KOPT-K1 (cell line): ENCODE measurements at regions not wholly inside any gene's neighbourhood (a gene's known extent, or its start where the extent isn't known, plus 50 kb on each side); places are given as distances from the start of the nearest gene placed in this dataset.

Experiments
- H3K27ac ChIP-seq: fragments of 200-600 bp; sonication (generic); 2 replicates; pipeline ENCODE4 v1.5.1; 2016; ENCODE audit warnings: antibody characterized with exemption, mild to moderate bottlenecking, low read depth, low read length; ENCODE audit not compliant: poor library complexity, severe bottlenecking
- H3K36me3 ChIP-seq: fragments of 200-600 bp; sonication (generic); 2 replicates; pipeline ENCODE4 v1.5.1; 2017; ENCODE audit warnings: antibody characterized with exemption, mild to moderate bottlenecking, low read length, moderate library complexity; ENCODE audit not compliant: insufficient read depth
- H3K9me3 ChIP-seq: fragments of 200-600 bp; sonication (generic); 2 replicates; pipeline ENCODE4 v1.5.1; 2017; ENCODE audit warnings: antibody characterized with exemption, low read length, mild to moderate bottlenecking; ENCODE audit not compliant: insufficient read depth, poor library complexity, severe bottlenecking

DNA sequence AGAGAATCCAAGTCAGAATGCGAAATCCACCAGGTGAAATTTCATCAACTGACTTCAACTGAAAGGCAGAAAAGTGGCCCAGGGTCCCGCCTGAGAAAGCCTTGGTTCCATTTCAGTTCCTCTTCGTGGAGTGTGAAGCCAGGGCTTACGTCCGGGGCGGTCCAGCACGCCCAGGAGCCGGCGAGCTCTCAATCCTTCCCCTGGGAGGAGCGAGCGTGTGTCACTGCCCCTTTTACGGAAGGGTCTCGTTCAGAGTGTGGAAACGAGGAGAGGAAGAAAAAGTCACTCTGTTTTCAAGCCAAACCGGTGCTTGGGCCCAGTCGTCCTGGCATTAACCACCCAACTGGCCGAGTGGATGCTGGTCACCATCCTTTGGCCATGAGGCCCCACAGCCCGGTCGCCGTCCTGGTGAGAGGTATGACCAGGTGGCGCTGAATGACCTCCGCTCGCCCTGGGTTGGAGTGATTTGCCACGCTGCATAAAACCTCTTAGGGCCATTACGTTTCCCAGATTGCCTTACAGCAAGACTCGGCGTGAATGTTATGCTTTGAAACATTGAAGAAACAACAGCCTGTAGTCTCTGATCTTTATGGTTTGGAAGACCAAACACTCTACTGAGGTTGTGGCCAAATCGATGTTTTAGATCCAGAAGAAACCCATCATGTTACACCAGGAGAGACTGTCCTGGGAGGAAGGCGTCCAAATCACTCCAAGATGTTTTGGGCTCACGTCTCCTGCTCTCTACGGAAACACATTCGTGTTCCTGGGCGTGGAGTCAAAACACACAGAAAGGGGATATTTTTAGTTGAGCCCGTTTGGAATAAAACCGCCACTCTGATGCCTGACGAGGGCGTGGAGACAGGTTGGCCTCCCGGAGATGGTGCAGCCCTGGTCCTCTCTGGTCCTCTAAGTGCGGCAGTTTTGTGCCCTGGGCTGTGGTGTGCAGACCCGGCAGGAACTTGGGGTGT is 93.6 kb upstream of the ACTRT2 start:
- Histone ChIP-seq H3K36me3 (no peaks in the 10 kb centered on the region), H3K9me3 (no peaks in the 10 kb centered on the region), H3K27ac (no peak overlapping the region)

DNA sequence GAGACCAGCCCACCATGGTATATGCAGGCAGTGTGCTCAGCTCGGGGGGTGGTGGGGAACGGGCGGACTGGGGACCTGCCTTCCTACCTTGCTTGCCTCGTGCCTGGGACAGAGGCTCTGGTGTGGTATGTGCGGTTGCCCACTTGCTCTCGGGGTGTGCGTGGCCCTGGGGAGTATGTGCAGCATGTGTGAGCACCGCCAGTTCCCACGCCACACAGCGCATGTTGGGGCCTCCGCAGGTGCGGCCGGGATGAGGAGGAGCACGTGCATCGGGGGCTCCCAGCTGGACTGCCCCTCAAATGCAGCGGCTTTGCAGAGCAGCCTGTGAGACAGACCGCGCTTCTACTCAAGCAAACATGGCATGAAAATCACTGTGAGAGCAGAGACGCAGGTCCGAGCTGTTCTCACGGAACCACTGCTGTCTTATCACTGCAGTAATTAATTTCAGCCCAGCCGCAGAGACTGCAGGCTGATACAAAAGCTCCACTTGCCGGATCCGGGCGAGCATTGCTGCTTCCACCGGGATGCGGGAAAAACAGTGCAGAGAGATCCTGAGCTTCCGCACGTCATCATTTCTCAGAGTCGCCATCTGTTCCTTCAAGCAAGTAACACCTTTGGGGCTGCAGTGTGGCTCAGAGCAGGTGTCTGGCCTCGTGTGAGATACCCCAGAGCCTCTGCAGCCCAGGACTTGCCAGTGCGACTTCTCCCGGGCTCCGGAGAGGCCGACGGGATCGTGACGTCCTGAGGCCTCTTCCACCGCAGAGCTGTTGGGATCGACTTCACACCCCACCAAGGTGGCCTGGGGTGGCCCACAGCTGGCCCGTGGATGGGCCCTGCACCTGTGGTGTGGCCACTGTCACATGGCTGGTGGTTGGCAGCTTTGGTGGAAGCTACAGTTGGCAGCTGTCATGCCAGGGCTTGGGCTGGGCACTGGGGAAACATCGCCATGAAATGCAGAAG is 92.6 kb upstream of the ACTRT2 start:
- no peaks in the 10 kb centered on the region for H3K9me3 ChIP-seq
- H3K36me3 ChIP-seq = no peaks in the 10 kb centered on the region
- no peak overlapping the region for H3K27ac ChIP-seq

DNA sequence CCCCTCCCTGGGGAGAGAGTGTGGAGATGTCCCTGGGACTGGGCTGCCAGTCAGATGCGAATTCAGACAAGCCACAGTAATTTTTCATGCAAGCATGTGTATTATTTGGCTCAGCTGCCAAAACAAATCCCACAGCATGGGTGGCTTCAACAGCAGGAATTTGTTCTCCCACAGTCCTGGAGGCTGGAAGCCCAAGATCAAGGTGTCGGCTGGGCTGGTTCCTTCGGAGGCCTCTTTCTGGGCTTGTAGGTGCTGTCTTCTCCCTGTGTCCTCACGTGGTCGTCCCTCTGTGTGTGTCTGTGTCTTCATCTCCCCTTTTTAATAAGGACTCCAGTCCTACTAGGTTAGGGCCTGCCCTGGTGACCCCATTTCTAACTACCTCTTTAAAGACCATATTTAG is 91.9 kb upstream of the ACTRT2 start:
- Histone ChIP-seq H3K9me3 (no peaks in the 10 kb centered on the region), H3K36me3 (no peaks in the 10 kb centered on the region), H3K27ac (no peak overlapping the region)

DNA sequence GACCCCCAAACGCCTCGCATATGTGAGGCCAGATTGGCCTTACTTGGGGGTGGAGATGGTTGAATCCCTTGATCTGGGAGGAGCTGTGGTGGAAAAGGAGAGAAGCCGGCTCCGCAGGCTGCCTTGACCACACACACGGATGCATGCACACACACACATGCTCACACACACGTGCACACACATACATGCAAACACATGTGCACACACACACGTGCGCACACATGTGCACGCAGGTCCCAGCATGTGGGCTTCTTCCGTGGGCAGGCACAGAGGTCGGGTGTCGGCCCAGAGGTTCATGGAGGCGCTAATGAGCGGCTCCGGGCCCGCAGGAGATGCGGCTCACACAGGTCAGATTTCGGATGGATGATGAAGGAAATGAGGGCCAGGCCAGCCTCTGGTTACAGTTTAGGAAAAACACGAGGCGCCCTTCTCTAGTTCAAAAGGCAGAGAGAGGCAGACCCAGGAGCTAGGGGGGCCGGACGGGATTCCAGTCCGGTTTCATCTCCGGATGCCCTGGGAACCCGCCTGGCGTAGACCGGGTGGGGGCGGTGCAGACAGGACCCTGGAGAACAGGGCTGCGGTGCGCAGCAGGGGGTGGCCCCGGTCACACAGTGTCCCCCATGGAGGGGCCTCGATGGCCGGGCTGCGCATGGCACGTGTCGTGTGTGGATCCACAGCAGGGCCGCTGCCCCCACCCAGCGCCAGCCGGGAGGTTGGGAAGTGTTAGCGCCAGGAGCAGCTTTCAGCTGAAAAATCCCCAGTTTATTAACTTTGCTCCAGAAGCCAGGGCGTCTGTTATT is 91.1 kb upstream of the ACTRT2 start:
- Histone ChIP-seq H3K27ac (no peak overlapping the region), H3K36me3 (no peaks in the 10 kb centered on the region), H3K9me3 (no peaks in the 10 kb centered on the region)

DNA sequence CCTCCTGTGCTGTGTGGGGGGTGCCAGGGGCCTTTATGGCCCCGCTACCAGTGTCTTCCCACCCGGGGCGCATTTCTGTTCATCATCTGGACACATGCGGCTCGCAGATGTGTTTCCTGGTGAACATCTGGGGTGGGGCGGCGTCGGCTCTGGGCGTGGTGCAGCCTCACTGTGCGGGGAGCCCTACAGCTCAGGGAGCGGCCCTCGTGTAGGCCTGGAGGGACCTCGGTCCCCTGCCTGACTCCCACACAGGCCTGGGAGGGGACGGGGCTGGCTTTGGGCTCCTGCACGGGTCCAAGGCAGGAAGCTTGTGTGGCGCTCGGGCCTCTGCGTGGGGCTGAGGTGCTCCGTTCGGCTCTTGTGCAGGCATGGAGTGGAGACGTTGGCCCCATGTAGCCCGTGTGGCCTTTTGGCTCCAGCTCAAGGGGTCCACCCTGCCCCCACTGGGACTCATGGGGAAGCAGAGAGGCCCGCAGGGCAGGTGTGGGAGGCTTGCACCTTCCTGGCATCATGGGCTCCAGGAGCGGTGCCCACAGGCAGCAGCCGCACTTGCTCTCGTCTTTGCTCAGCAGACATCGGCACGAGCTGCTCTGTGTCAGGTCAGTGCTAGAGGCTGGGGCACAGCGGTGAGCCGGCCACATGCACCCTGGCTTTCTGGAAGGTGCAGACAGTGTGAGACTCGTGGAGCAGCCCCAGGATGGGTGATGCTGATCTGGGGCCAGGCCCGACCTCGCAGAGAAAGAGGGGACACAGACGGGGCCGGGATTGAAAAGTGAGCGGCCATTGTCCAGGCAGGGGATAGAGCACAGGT is 90.1 kb upstream of the ACTRT2 start:
- H3K27ac ChIP-seq = no peak overlapping the region
- no peaks in the 10 kb centered on the region for H3K9me3 ChIP-seq
- no peaks in the 10 kb centered on the region for H3K36me3 ChIP-seq

DNA sequence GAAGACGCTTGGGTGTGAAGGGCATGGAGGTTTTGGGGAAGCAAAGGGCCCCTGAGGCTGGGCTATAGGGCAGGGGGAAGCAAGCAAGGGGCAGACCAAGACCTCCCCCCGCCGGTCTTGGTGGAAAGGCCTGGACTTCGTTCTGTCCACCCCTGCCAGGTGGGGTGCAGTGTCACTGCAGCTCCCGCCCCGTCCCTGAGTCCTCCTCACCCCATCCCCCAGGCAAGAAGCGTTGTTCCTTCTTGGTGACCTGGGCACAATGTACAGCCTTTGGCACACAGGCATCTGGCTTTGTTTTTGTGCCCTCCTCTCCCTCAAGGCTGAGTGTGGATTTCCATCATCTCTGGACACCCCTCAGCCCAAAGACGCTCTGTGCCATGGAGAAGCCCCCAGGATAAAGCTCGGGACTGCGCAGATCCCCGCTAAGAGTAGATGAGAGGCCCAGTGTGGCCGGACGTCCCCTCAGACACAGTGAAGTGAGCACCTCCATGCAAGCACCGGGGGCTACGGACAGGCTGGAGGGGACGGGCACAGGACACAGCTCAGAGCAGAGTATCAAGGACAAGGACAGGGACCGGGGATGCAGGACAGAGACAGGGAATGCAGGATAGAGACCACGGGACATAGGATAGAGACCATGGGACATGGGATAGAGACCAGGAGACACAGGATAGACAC is 89.4 kb upstream of the ACTRT2 start:
- H3K9me3 ChIP-seq = no peaks in the 10 kb centered on the region
- no peak overlapping the region for H3K27ac ChIP-seq
- no peaks in the 10 kb centered on the region for H3K36me3 ChIP-seq

DNA sequence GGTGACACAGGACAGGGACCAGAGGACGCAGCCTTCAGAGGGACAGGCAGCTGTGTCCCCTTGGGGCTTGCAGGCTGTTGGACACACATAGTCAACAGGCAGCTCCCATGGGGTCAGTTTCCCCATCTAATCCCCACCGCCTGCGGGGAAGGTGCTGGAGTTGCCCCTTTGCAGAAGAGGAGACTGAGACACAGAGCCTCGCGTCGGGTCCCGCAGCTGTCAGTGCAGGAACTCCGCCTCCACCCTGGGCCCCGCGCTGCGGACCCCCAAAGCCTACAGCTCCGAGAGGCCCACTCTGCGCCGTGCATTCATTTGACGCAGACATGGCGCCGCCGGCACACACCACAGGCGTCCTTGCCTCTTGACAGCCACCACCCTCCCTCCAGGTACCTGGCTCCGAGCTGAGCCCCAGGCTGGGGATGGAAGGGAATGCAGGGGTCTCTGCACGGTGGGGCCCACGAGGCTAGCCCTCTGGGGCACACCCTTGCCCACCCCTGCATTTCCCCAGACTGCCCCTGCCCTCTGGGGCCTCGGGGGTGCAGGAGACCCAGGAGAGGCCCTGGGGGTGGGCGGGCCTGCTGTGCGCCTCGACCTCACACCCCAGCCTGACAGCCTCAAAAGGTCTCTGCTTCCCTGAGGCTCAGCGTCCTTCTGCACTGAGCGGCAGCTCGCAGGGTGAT is 88.5 kb upstream of the ACTRT2 start:
- Histone ChIP-seq H3K9me3 (no peaks in the 10 kb centered on the region), H3K36me3 (no peaks in the 10 kb centered on the region), H3K27ac (no peak overlapping the region)

DNA sequence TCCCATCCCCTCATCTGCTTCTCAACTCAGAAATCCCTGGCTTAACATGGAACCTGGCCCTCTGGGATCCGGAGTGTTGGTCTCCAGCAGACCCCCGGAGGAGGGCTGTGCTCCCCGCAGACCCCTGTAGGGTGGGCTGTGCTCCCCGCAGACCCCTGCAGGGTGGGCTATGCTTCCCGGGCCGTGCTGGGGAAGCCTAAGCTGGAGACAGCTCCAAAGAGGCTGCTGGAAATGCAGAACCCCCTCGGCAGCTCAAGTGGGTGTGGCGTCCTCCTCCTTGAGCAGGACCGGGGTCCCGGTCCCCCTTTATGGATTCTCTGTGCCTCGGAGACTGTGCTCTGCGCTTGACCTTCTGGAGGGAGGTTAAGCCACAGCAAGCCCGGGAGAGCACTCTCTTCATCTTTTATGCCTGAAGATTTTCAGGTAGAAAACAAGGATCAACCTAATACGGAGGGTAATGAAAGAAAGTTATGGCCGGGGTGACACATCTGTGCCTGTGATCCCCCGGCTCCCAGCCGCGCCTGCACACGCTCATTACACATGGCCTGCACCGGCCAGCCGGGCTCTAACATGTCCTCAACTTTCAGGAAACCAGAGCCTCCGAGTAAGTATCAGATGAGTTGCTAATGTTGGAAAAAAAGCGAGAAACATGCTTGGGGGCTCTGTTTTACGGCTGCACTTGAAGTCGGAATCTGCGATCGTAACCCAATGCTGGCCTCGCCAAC is 87.7 kb upstream of the ACTRT2 start:
- Histone ChIP-seq H3K9me3 (no peaks in the 10 kb centered on the region), H3K36me3 (no peaks in the 10 kb centered on the region), H3K27ac (no peak overlapping the region)

DNA sequence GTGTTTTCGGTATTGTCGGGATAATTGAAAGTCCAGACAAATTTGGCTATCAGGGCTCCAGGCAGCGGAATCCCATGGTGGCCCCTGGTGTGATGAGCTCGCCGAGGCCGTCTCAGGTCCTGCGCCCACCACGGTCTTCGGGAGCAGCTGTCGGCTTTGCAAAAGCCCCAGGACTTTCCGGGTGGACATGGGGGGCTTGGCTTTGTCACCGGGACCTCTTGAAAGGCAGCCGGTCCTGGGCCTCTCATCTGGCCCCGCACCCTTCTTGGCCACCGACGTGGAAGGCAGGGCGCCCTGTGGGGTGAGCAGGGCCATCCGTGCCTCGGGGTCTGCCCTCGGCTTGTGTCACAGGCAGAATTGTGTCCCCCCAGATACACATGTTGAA is 87.1 kb upstream of the ACTRT2 start:
- no peaks in the 10 kb centered on the region for H3K36me3 ChIP-seq
- no peaks in the 10 kb centered on the region for H3K9me3 ChIP-seq
- no peak overlapping the region for H3K27ac ChIP-seq

DNA sequence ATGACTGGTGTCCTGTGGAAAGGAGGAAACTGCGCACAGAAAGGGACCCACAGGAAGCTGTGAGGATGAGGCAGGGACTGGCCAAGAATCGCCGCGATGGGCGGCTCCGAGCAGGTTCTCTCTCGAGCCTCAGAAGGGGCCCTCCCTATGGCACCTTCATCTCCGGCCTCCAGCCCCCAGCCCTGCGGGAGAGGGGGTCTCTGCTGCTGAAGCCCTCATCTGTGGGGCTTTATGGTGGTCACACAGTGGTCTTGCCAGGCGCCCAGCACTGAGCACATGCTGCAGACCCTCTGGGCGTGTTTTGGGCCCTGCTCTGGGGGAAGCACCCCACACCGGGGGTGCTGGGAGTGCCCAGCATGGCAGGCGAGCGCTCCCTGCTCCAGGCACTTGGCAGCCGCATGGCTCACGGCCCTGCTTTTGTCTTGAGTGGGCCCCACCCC is 86.6 kb upstream of the ACTRT2 start:
- no peaks in the 10 kb centered on the region for H3K9me3 ChIP-seq
- no peaks in the 10 kb centered on the region for H3K36me3 ChIP-seq
- H3K27ac ChIP-seq = no peak overlapping the region

DNA sequence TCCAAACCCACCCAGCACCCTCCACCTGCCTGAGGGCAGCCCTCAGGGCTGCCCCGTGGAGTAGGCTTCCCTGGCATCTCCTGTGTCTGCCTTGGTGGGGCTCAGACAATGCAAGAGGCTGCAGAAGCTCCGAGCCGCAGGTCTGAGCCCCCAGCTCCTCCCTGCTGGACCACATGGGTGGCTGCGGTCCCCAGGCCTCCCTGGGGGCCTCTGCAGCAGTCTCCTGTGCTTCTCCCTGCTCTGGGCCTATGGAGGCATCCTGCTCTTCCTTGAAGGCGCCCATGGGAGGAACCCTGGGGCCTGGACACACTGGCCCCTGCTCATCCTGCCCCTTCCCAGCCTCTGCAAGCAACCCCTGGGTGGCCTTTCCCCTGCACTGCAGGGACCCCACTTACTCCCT is 86.1 kb upstream of the ACTRT2 start:
- Histone ChIP-seq H3K27ac (no peak overlapping the region), H3K36me3 (no peaks in the 10 kb centered on the region), H3K9me3 (peaks cover 2% of the 10 kb centered on the region)

DNA sequence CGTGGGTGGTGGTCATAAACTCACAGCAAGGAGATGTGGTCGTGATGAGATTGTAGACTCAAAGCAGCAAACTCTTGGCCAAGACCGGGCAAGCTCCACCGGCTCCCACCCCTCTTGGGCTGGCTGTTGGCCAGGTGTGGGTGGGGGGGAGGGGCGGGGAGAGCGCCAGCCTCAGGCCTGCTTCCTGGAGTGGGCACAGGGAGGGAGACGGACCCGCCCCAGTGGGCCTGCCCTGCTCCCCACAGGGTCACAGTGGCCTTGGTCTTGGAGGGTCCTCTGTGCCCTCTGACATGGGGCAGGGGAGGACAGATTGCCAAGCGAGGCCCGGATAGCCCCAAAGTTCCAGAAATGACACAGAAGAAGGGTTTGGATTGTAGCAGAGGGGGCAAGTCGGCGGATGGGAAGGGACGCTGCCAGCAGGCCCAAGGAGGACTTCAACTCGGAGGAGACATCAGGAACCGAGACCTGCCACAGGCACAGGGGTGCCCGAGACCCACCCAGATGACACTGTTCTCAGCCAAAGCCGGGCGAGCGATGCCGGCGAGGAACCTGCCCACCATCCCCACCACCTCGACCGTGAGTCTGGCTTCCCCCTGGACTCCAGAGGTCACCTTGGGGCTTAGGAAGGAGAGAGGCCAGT is 85.4 kb upstream of the ACTRT2 start:
- Histone ChIP-seq H3K36me3 (no peaks in the 10 kb centered on the region), H3K27ac (no peak overlapping the region), H3K9me3 (peaks cover 9% of the 10 kb centered on the region)
